PC-3 (cell line): ENCODE measurements at regions not wholly inside any gene's neighbourhood (a gene's known extent, or its start where the extent isn't known, plus 50 kb on each side); places are given as distances from the start of the nearest gene placed in this dataset.

Source experiments
- EZH2phosphoT487 ChIP-seq: fragments of 300-600 bp; sonication (generic); IDR thresholded peaks from 2 replicates; pipeline ENCODE4 v1.6.1; 2018; ENCODE audit warnings: mild to moderate bottlenecking, antibody characterized with exemption, low read length, borderline replicate concordance
- TF ChIP-seq, protein P1 (sequence below): fragments of 300-600 bp; sonication (generic); conservative IDR thresholded peaks from 2 replicates; pipeline ENCODE4 v1.5.1; 2017; ENCODE audit warnings: antibody characterized with exemption, low read depth, mild to moderate bottlenecking, low read length

DNA sequence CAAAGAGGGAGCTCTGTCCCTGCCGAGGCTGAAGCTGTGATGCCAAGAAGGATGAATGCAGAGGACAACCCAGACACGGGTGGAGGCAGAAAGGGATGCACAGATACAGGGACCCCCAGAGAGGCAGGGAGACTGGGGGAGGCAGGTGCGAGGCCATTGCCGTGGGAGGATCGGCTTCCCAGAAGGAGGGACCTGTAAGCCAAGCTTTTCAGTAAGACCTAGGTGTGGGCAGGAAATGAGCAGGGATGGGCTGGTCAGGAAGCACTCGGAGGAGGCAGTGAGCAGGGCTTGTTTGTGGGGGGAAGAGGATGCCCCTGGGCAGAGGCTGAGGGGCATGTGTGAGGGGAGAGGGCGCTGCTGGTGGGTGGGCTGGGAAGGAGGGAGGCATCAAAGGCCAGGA, 67.7 kb upstream of the WNT4 start:
- TF ChIP-seq, protein P1, sequence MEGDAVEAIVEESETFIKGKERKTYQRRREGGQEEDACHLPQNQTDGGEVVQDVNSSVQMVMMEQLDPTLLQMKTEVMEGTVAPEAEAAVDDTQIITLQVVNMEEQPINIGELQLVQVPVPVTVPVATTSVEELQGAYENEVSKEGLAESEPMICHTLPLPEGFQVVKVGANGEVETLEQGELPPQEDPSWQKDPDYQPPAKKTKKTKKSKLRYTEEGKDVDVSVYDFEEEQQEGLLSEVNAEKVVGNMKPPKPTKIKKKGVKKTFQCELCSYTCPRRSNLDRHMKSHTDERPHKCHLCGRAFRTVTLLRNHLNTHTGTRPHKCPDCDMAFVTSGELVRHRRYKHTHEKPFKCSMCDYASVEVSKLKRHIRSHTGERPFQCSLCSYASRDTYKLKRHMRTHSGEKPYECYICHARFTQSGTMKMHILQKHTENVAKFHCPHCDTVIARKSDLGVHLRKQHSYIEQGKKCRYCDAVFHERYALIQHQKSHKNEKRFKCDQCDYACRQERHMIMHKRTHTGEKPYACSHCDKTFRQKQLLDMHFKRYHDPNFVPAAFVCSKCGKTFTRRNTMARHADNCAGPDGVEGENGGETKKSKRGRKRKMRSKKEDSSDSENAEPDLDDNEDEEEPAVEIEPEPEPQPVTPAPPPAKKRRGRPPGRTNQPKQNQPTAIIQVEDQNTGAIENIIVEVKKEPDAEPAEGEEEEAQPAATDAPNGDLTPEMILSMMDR, result no peak
- TF ChIP-seq EZH2phosphoT487, result no peak
